Transverse colon (tissue), 3 donors: ENCODE measurements at regions not wholly inside any gene's neighbourhood (a gene's known extent, or its start where the extent isn't known, plus 50 kb on each side); places are given as distances from the start of the nearest gene placed in this dataset.

Experiments
- EP300 ChIP-seq: sonication (generic); formaldehyde crosslinking; IDR thresholded peaks from one replicate; pipeline ENCODE4 v1.6.1; 2017; ENCODE audit warnings: antibody characterized with exemption, low read depth
- POLR2A ChIP-seq: fragments of 450-650 bp; IDR thresholded peaks from one replicate; pipeline ENCODE4 v1.6.1; 2016; ENCODE audit warnings: antibody characterized with exemption, mild to moderate bottlenecking, moderate library complexity
- TF ChIP-seq, protein P1 (sequence below), 5 experiments: fragments of 200-600 bp in 3 of 5; fragments of 450-650 bp in 2 of 5; sonication (generic) in 3 of 5; IDR thresholded peaks; 1 replicate in 2 of 5; 2 replicates in 3 of 5; pipeline ENCODE4 v1.5.1; 2016 to 2017; ENCODE audit warnings: antibody characterized with exemption in 5 of 5, inconsistent platforms in 3 of 5, mild to moderate bottlenecking in 2 of 5, moderate library complexity in 1 of 5

DNA sequence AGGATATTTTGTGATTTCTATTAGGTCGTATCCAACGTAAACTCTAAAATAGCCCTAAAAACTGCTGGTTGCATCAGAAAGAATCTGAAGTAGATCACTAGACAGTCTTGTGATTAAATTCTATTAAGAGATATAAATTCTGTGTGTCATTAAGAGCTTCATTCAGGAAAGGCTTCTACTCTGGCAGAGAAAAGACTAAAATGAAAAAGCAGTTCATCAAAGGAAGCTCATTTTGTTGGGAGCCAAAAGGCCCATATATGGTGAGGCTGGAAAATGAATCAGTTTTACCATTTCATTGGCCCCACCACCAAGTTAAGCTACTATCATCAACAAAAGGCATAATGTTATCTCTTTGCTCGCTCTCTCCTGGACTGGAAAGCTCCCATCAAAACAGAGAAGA lies 261.1 kb downstream of the SATB2 start:
- TF ChIP-seq, protein P1, sequence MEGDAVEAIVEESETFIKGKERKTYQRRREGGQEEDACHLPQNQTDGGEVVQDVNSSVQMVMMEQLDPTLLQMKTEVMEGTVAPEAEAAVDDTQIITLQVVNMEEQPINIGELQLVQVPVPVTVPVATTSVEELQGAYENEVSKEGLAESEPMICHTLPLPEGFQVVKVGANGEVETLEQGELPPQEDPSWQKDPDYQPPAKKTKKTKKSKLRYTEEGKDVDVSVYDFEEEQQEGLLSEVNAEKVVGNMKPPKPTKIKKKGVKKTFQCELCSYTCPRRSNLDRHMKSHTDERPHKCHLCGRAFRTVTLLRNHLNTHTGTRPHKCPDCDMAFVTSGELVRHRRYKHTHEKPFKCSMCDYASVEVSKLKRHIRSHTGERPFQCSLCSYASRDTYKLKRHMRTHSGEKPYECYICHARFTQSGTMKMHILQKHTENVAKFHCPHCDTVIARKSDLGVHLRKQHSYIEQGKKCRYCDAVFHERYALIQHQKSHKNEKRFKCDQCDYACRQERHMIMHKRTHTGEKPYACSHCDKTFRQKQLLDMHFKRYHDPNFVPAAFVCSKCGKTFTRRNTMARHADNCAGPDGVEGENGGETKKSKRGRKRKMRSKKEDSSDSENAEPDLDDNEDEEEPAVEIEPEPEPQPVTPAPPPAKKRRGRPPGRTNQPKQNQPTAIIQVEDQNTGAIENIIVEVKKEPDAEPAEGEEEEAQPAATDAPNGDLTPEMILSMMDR (IDR thresholded peaks at IDR 0.05), result no peak
- TF ChIP-seq POLR2A, result no peak
- TF ChIP-seq EP300, result no peak
